WTC11 (cell line): ENCODE measurements at regions not wholly inside any gene's neighbourhood (a gene's known extent, or its start where the extent isn't known, plus 50 kb on each side); places are given as distances from the start of the nearest gene placed in this dataset.

Source experiments
- FOXP1 ChIP-seq: sonication (generic); formaldehyde crosslinking; IDR thresholded peaks from 2 replicates; pipeline ENCODE4 v1.8.0; 2022; ENCODE audit warnings: missing genetic modification reagents, mild to moderate bottlenecking, moderate library complexity, borderline replicate concordance
- STAT6 ChIP-seq: sonication (generic); formaldehyde crosslinking; conservative IDR thresholded peaks from 2 replicates; pipeline ENCODE4 v1.8.1; 2023; ENCODE audit warnings: mild to moderate bottlenecking, low read depth, missing genetic modification reagents, moderate library complexity
- USF1 ChIP-seq: sonication (generic); formaldehyde crosslinking; IDR thresholded peaks from 2 replicates; pipeline ENCODE4 v1.8.0; 2022; ENCODE audit warnings: mild to moderate bottlenecking, missing genetic modification reagents

GRCh38 chr5:4048398-4048797 lies 452.8 kb downstream of the IRX1 start:
- no peak for TF ChIP-seq STAT6 (CRISPR knock-in tag)
- TF ChIP-seq USF1 (CRISPR knock-in tag): no peak
- no peak for TF ChIP-seq FOXP1 (CRISPR knock-in tag)
